Keratinocyte (primary cell): ENCODE measurements at regions not wholly inside any gene's neighbourhood (a gene's known extent, or its start where the extent isn't known, plus 50 kb on each side); places are given as distances from the start of the nearest gene placed in this dataset.

ENCODE experiments used
- EZH2 ChIP-seq: IDR thresholded peaks from one replicate; pipeline ENCODE4 v1.6.1; 2012; ENCODE audit warnings: inconsistent platforms, mild to moderate bottlenecking, low read length, moderate library complexity
- TF ChIP-seq, protein P1 (sequence below), 3 experiments: IDR thresholded peaks in 1 of 3; conservative IDR thresholded peaks in 1 of 3; optimal IDR thresholded peaks in 1 of 3; 2 replicates in 2 of 3; 3 replicates in 1 of 3; pipeline versions ENCODE3 to v1.5.1; 2011; ENCODE audit warnings: low read length in 3 of 3, mild to moderate bottlenecking in 3 of 3, moderate library complexity in 2 of 3, control low read depth in 1 of 3, inconsistent platforms in 1 of 3; ENCODE audit not compliant: insufficient read depth in 2 of 3; ENCODE audit errors: extremely low read depth in 1 of 3

DNA sequence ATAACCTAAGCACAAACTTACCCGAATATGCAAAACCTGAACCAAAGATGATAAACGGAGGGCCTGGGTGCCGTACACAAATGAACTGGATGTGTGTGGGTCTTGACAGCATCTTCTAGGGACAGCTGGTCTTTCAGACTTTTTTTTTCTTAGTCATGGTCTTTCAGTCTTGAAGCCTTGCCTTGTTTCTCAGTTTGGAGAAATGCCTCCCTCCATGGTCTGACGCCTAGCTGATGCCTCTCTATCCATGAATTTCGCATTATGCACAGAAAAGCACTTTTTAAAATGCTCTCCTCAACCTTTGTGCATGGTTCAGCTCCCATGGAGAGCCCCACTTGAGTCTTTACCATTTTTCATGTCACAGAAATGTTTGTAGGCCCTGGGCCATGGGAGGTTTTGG lies 52.8 kb upstream of the LYRM9 start:
- TF ChIP-seq, protein P1, sequence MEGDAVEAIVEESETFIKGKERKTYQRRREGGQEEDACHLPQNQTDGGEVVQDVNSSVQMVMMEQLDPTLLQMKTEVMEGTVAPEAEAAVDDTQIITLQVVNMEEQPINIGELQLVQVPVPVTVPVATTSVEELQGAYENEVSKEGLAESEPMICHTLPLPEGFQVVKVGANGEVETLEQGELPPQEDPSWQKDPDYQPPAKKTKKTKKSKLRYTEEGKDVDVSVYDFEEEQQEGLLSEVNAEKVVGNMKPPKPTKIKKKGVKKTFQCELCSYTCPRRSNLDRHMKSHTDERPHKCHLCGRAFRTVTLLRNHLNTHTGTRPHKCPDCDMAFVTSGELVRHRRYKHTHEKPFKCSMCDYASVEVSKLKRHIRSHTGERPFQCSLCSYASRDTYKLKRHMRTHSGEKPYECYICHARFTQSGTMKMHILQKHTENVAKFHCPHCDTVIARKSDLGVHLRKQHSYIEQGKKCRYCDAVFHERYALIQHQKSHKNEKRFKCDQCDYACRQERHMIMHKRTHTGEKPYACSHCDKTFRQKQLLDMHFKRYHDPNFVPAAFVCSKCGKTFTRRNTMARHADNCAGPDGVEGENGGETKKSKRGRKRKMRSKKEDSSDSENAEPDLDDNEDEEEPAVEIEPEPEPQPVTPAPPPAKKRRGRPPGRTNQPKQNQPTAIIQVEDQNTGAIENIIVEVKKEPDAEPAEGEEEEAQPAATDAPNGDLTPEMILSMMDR (optimal IDR thresholded peaks at IDR 0.05 in 1 of 3, IDR thresholded peaks at IDR 0.05 in 1 of 3, conservative IDR thresholded peaks at IDR 0.05 in 1 of 3; ENCODE audit: extremely low read depth in 1 of 3, insufficient read depth in 2 of 3, low read length in 3 of 3) = no peak
- TF ChIP-seq EZH2 = no peak
